Peyer's patch (tissue), 4 donors: ENCODE measurements at regions not wholly inside any gene's neighbourhood (a gene's known extent, or its start where the extent isn't known, plus 50 kb on each side); places are given as distances from the start of the nearest gene placed in this dataset.

Experiments used
- POLR2A ChIP-seq, 2 donors: fragments of 450-650 bp; IDR thresholded peaks; one replicate each; pipeline ENCODE4 v1.5.1; 2017; ENCODE audit warnings: antibody characterized with exemption in 2 of 2, mild to moderate bottlenecking in 2 of 2, moderate library complexity in 2 of 2
- TF ChIP-seq, protein P1 (sequence below), 6 experiments: fragments of 450-650 bp in 4 of 6; fragments of 200-600 bp in 2 of 6; sonication (generic) in 1 of 6; IDR thresholded peaks; one replicate each; pipeline ENCODE4 v1.5.1; 2017 to 2019; ENCODE audit warnings: antibody characterized with exemption in 6 of 6, mild to moderate bottlenecking in 3 of 6, moderate library complexity in 1 of 6

DNA sequence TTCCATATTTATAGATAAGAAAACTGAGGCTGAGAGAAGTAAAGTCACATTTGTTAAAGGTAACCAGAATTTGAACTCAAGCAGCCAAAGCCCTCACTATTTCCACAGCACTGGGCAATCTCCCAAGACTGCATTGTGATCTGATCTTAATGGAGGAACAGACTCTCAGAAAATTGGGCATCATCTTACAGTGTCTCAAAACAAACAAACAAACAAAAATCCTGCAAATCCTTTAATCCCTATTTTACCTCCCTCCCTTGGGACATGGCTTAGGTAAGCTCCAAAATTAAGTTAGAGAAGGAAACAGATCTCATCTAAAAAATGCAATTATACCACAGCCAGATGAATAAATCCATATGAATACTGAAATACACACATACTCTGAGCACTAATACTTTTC lies 57.5 kb downstream of the FHIP2A start:
- TF ChIP-seq, protein P1, sequence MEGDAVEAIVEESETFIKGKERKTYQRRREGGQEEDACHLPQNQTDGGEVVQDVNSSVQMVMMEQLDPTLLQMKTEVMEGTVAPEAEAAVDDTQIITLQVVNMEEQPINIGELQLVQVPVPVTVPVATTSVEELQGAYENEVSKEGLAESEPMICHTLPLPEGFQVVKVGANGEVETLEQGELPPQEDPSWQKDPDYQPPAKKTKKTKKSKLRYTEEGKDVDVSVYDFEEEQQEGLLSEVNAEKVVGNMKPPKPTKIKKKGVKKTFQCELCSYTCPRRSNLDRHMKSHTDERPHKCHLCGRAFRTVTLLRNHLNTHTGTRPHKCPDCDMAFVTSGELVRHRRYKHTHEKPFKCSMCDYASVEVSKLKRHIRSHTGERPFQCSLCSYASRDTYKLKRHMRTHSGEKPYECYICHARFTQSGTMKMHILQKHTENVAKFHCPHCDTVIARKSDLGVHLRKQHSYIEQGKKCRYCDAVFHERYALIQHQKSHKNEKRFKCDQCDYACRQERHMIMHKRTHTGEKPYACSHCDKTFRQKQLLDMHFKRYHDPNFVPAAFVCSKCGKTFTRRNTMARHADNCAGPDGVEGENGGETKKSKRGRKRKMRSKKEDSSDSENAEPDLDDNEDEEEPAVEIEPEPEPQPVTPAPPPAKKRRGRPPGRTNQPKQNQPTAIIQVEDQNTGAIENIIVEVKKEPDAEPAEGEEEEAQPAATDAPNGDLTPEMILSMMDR (IDR thresholded peaks at IDR 0.05) = no peak
- TF ChIP-seq POLR2A (IDR thresholded peaks at IDR 0.05) = no peak
